ENCODE measurements at regions not wholly inside any gene's neighbourhood (a gene's known extent, or its start where the extent isn't known, plus 50 kb on each side); places are given as distances from the start of the nearest gene placed in this dataset.

DNA sequence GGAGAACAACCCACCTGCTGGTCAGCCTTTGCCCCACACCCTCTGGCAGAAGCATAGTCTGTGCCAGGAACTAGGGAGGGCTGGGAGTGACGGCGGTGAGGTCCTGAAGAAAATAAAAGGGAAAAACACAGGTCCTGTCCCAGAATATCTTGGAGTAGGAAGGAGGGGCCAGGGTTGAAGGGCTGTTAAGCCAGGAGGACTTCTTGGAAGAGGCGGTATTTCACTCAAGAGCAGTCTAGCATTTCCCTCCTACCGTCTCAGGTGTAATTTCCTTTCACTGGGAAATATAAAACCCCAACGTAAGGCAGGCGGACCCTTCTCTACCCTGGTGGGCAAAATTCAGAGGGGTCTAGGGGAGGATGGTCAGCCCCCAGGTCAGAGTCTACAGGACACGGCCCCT, 72.7 kb upstream of the TTC34 start:
- TF ChIP-seq, protein P1, sequence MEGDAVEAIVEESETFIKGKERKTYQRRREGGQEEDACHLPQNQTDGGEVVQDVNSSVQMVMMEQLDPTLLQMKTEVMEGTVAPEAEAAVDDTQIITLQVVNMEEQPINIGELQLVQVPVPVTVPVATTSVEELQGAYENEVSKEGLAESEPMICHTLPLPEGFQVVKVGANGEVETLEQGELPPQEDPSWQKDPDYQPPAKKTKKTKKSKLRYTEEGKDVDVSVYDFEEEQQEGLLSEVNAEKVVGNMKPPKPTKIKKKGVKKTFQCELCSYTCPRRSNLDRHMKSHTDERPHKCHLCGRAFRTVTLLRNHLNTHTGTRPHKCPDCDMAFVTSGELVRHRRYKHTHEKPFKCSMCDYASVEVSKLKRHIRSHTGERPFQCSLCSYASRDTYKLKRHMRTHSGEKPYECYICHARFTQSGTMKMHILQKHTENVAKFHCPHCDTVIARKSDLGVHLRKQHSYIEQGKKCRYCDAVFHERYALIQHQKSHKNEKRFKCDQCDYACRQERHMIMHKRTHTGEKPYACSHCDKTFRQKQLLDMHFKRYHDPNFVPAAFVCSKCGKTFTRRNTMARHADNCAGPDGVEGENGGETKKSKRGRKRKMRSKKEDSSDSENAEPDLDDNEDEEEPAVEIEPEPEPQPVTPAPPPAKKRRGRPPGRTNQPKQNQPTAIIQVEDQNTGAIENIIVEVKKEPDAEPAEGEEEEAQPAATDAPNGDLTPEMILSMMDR (IDR thresholded peaks at IDR 0.05), result no peak
- TF ChIP-seq POLR2A (IDR thresholded peaks at IDR 0.05), result no peak

All from adrenal gland (tissue), 5 donors.